Muscle of leg (tissue), 3 donors: ENCODE measurements at regions not wholly inside any gene's neighbourhood (a gene's known extent, or its start where the extent isn't known, plus 50 kb on each side); places are given as distances from the start of the nearest gene placed in this dataset.

Experiments
- DNase-seq: peaks from one replicate; pipeline ENCODE4 v3.0.0; 2013
- H3K27ac ChIP-seq: one replicate; pipeline ENCODE4 v1.5.1; 2013; ENCODE audit warnings: mild to moderate bottlenecking, low read length, control low read depth
- H3K27me3 ChIP-seq: one replicate; pipeline ENCODE4 v1.6.1; 2013; ENCODE audit warnings: low read length; ENCODE audit not compliant: control insufficient read depth, insufficient read depth
- H3K36me3 ChIP-seq: one replicate; pipeline ENCODE4 v1.6.1; 2013; ENCODE audit warnings: low read length; ENCODE audit not compliant: control insufficient read depth, insufficient read depth
- H3K4me1 ChIP-seq: one replicate; pipeline ENCODE4 v1.6.1; 2013; ENCODE audit warnings: low read length; ENCODE audit not compliant: control insufficient read depth, insufficient read depth
- H3K4me3 ChIP-seq: one replicate; pipeline ENCODE4 v1.5.1; 2013; ENCODE audit warnings: low read length, control low read depth
- H3K9me3 ChIP-seq: replicated peaks from 2 replicates; pipeline ENCODE4 v1.6.1; 2013; ENCODE audit warnings: low read depth, low read length; ENCODE audit not compliant: control insufficient read depth
- WGBS: methylation state at CpG from one replicate; pipeline ENCODE4 v1.1.5; 2013; ENCODE audit warnings: missing lambda C conversion rate; ENCODE audit not compliant: insufficient coverage; 5-methylcytosine and 5-hydroxymethylcytosine counted together

DNA sequence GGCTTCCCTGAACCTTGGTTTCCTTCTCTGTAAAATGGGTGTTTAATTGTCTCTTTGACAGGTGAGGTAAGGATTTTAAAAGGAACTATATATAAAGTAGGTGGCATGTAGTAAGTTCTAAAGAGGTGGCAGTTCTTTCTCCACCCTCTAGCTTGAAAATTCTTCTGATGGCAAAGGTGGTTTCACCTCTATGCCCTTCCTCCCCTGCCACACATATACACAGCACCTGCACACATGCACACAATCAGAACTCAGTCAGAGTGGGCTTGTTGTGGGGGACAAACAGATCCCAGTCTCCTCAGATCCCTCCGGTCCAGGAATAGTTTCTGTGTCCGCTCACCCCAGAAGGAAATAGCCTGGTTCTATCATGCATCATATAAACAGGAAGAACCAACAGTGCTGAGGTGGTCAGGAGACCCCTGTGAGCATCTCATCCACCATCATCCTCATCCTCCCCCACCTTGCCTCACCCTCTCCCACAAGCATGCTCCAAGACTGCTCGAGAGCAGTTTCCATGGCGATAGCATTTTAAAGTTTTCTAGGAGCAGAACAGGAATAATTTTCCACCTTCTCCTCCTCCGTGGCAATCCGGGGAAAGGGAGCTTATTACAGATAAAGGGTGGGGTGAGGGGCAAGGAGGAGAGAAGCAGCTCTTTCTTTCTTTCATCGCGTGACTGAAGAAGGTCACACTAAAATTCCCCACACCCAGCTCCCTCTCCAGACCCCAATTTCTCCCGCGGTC lies 123.6 kb downstream of the CHST1 start:
- Histone ChIP-seq H3K4me3 (no peak overlapping the region), H3K4me1 (no peaks in the 10 kb centered on the region), H3K27me3 (peaks cover 3% of the 10 kb centered on the region), H3K9me3 (no peaks in the 10 kb centered on the region), H3K27ac (no peak overlapping the region), H3K36me3 (no peaks in the 10 kb centered on the region)
- no peak for DNase-seq
- 87% methylated on average over 2 of the region's 10 CpGs for WGBS

- WGBS, result 23% methylated on average over 2 of the region's 2 CpGs
- Histone ChIP-seq H3K27ac (no peak overlapping the region), H3K36me3 (no peaks in the 10 kb centered on the region), H3K4me1 (no peaks in the 10 kb centered on the region), H3K27me3 (peaks cover 5% of the 10 kb centered on the region), H3K4me3 (no peak overlapping the region), H3K9me3 (no peaks in the 10 kb centered on the region)
- DNase-seq, result no peak
These were observed 126.5 kb downstream of the CHST1 start for GRCh38 chr11:45538939-45539338.

DNA sequence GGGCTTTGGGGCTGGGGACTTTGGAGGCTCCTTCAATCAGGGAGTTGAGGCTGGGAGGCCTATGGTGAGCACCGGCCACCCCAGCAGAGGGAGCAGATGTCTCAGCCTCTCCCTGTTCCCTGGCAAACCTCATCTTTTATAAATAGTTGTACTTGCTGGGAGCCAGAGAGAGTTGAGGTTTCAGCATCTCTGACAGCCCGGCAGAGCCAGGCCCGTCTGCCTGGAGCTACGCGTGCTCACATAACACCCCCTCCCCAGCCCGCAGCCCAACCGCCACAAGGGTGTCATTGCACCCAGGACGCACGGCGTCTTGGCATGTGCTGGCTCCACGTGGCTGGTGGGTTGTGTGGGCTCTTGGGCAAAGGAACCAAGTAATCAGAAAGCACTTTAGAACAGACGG lies 127.1 kb downstream of the CHST1 start:
- DNase-seq, result peak; percentile 54
- H3K4me3 ChIP-seq, result no peak overlapping the region
- WGBS, result 33% methylated on average over 5 of the region's 12 CpGs
- H3K9me3 ChIP-seq, result no peaks in the 10 kb centered on the region
- no peaks in the 10 kb centered on the region for H3K36me3 ChIP-seq
- H3K27me3 ChIP-seq, result peaks cover 5% of the 10 kb centered on the region
- H3K4me1 ChIP-seq, result no peaks in the 10 kb centered on the region
- no peak overlapping the region for H3K27ac ChIP-seq

DNA sequence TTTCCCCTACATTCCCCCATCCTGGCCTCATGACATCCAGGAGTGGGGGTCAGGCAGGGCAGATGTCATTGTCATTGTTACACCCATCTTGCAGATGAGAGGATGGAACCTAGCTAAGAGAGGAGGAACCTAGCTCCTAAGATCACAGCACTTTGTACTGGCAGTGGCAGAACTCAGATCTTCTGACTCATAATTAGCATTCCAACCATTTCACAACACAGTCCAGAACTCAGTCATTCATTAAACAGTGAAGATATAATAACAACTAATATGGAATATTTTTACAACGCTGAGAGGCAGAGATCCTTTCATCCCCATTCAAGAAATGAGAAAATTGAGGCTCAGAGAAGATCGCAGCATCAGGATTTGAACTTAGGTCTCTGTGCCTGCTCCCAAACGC lies 127.8 kb downstream of the CHST1 start:
- Histone ChIP-seq H3K4me1 (no peaks in the 10 kb centered on the region), H3K27ac (no peak overlapping the region), H3K4me3 (no peak overlapping the region), H3K36me3 (no peaks in the 10 kb centered on the region), H3K9me3 (no peaks in the 10 kb centered on the region), H3K27me3 (peaks cover 5% of the 10 kb centered on the region)
- WGBS, result 92% methylated on average over 2 of the region's 3 CpGs
- DNase-seq, result no peak

- Histone ChIP-seq H3K9me3 (no peaks in the 10 kb centered on the region), H3K4me1 (peaks cover 7% of the 10 kb centered on the region), H3K36me3 (no peaks in the 10 kb centered on the region), H3K4me3 (no peak overlapping the region), H3K27me3 (peaks cover 5% of the 10 kb centered on the region), H3K27ac (no peak overlapping the region)
- WGBS, result no CpG with 5 or more reads among the region's 1 CpG
- DNase-seq, result no peak
These were observed 130.4 kb downstream of the CHST1 start for GRCh38 chr11:45535033-45535432.

- Histone ChIP-seq H3K36me3 (no peaks in the 10 kb centered on the region), H3K4me1 (peaks cover 7% of the 10 kb centered on the region), H3K9me3 (no peaks in the 10 kb centered on the region), H3K4me3 (no peak overlapping the region), H3K27ac (no peak overlapping the region), H3K27me3 (peaks cover 5% of the 10 kb centered on the region)
- no peak for DNase-seq
- WGBS, result 100% methylated on average over 3 of the region's 5 CpGs
These were observed 131.3 kb downstream of the CHST1 start for GRCh38 chr11:45534132-45534531.

GRCh38 chr11:45532546-45532945 lies 132.9 kb downstream of the CHST1 start:
- Histone ChIP-seq H3K4me1 (peaks cover 7% of the 10 kb centered on the region), H3K4me3 (no peak overlapping the region), H3K36me3 (no peaks in the 10 kb centered on the region), H3K27ac (no peak overlapping the region), H3K9me3 (no peaks in the 10 kb centered on the region), H3K27me3 (peaks cover 5% of the 10 kb centered on the region)
- DNase-seq, result no peak
- WGBS, result 57% methylated on average over 1 of the region's 2 CpGs

DNA sequence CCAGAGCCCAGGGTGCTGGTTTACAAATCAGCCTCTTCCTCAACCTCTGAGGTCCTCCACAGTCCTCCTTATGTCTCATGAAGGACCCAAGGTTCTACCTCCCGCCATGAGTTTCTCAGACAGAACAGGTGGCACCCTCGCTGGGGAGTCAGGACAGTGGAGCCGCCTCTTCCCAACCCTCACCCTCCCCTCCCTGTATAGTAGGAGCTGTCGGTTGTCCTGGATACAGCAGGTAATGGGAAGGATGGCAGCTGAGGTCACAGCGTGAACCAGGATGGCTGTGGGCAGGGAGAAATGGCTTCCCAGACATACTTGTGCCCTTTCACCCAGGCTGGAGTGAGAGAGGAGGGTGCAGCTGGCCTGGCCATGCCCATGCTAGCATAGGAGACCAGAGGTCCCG lies 134.6 kb downstream of the CHST1 start:
- WGBS, result 75% methylated on average over 1 of the region's 6 CpGs
- no peaks in the 10 kb centered on the region for H3K27me3 ChIP-seq
- H3K4me1 ChIP-seq, result peaks cover 7% of the 10 kb centered on the region
- H3K9me3 ChIP-seq, result no peaks in the 10 kb centered on the region
- no peak overlapping the region for H3K27ac ChIP-seq
- H3K4me3 ChIP-seq, result no peak overlapping the region
- DNase-seq, result no peak
- no peaks in the 10 kb centered on the region for H3K36me3 ChIP-seq

GRCh38 chr11:45530111-45530510 lies 135.3 kb downstream of the CHST1 start:
- Histone ChIP-seq H3K4me3 (no peak overlapping the region), H3K27me3 (no peaks in the 10 kb centered on the region), H3K36me3 (no peaks in the 10 kb centered on the region), H3K4me1 (peaks cover 7% of the 10 kb centered on the region), H3K9me3 (no peaks in the 10 kb centered on the region), H3K27ac (no peak overlapping the region)
- 44% methylated on average over 2 of the region's 2 CpGs for WGBS
- no peak for DNase-seq

GRCh38 chr11:45528435-45528834 lies 137.0 kb downstream of the CHST1 start:
- H3K4me3 ChIP-seq, result no peak overlapping the region
- peaks cover 9% of the 10 kb centered on the region for H3K4me1 ChIP-seq
- no CpG with 5 or more reads among the region's 2 CpGs for WGBS
- no peaks in the 10 kb centered on the region for H3K9me3 ChIP-seq
- no peak for DNase-seq
- no peaks in the 10 kb centered on the region for H3K36me3 ChIP-seq
- no peak overlapping the region for H3K27ac ChIP-seq
- no peaks in the 10 kb centered on the region for H3K27me3 ChIP-seq

- Histone ChIP-seq H3K9me3 (no peaks in the 10 kb centered on the region), H3K36me3 (no peaks in the 10 kb centered on the region), H3K27me3 (no peaks in the 10 kb centered on the region), H3K4me1 (peaks cover 12% of the 10 kb centered on the region), H3K4me3 (no peak overlapping the region), H3K27ac (no peak overlapping the region)
- DNase-seq, result no peak
- 71% methylated on average over 1 of the region's 1 CpG for WGBS
These were observed 137.5 kb downstream of the CHST1 start for GRCh38 chr11:45527898-45528297.
